IMR-90 (cell line): ENCODE measurements at regions not wholly inside any gene's neighbourhood (a gene's known extent, or its start where the extent isn't known, plus 50 kb on each side); places are given as distances from the start of the nearest gene placed in this dataset.

Source experiments
- ATAC-seq: fragments of 200-7000 bp; cut with Tn5 transposase; 2 replicates; pipeline ENCODE4 v1.9.1; 2020; ENCODE audit warnings: low read depth, mild to moderate bottlenecking, moderate library complexity
- BruUV-seq: library from RNA; stranded (reverse); fragments of 400-500 nt; replicated peaks from 2 replicates; lab custom pipeline; 2021; lab: Mats Ljungman, UMichigan
- CTCF ChIA-PET: fragments of 300-600 bp; formaldehyde crosslinking; extraction: SDS; loops from one replicate; lab custom pipeline; 2021; ENCODE audit warnings: antibody characterized with exemption; lab: Yijun Ruan, JAX
- POLR2A ChIA-PET: fragments of 300-600 bp; sonication (Branson Sonifier 250); formaldehyde crosslinking; loops from one replicate; lab custom pipeline; 2022; ENCODE audit warnings: antibody characterized with exemption; ENCODE audit not compliant: unreplicated experiment; lab: Charles Lee
- DNase-seq: peaks from one replicate; pipeline ENCODE4 v3.0.0; 2013
- H2AFZ ChIP-seq: replicated peaks from 2 replicates; pipeline ENCODE3; 2013; ENCODE audit warnings: low read length, mild to moderate bottlenecking; ENCODE audit not compliant: poor library complexity
- H2AK5ac ChIP-seq: 2 replicates; pipeline ENCODE4 v1.6.1; 2013; ENCODE audit warnings: low read depth, low read length, inconsistent platforms
- H2AK9ac ChIP-seq: replicated peaks from 2 replicates; pipeline ENCODE3; 2013; ENCODE audit warnings: mild to moderate bottlenecking, low read depth, low read length, moderate library complexity; ENCODE audit not compliant: poor library complexity
- H2BK120ac ChIP-seq: 2 replicates; pipeline ENCODE4 v1.6.1; 2013; ENCODE audit warnings: low read depth, low read length, inconsistent platforms
- H2BK15ac ChIP-seq: 3 replicates; pipeline ENCODE4 v1.6.1; 2013; ENCODE audit warnings: low read depth, low read length, inconsistent platforms
- H2BK20ac ChIP-seq: 2 replicates; pipeline ENCODE4 v1.6.1; 2013; ENCODE audit warnings: low read depth, mild to moderate bottlenecking, inconsistent platforms, low read length, moderate library complexity
- H2BK5ac ChIP-seq: 2 replicates; pipeline ENCODE4 v1.6.1; 2013; ENCODE audit warnings: mild to moderate bottlenecking, low read depth, low read length, inconsistent platforms; ENCODE audit not compliant: poor library complexity, severe bottlenecking
- H3K14ac ChIP-seq: replicated peaks from 2 replicates; pipeline ENCODE4 v1.6.1; 2013; ENCODE audit warnings: low read depth, low read length, inconsistent platforms
- H3K18ac ChIP-seq: 2 replicates; pipeline ENCODE4 v1.6.1; 2013; ENCODE audit warnings: low read depth, low read length, control low read depth
- H3K23ac ChIP-seq: 2 replicates; pipeline ENCODE4 v1.6.1; 2013; ENCODE audit warnings: low read depth, low read length, inconsistent platforms
- H3K27ac ChIP-seq: 2 replicates; pipeline ENCODE4 v1.5.1; 2013; ENCODE audit warnings: mild to moderate bottlenecking, control low read depth, low read length; ENCODE audit not compliant: insufficient read depth
- H3K27me3 ChIP-seq: 2 replicates; pipeline ENCODE4 v1.6.1; 2013; ENCODE audit warnings: low read length; ENCODE audit not compliant: control insufficient read depth, insufficient read depth
- H3K36me3 ChIP-seq: 2 replicates; pipeline ENCODE4 v1.6.1; 2013; ENCODE audit warnings: low read length, mixed read lengths; ENCODE audit not compliant: control insufficient read depth, insufficient read depth
- H3K4ac ChIP-seq: 2 replicates; pipeline ENCODE4 v1.6.1; 2013; ENCODE audit warnings: low read depth, low read length, inconsistent platforms
- H3K4me1 ChIP-seq: 2 replicates; pipeline ENCODE4 v1.6.1; 2013; ENCODE audit warnings: low read length, mixed read lengths; ENCODE audit not compliant: control insufficient read depth, insufficient read depth
- H3K4me2 ChIP-seq: 2 replicates; pipeline ENCODE4 v1.6.1; 2013; ENCODE audit warnings: low read depth, mild to moderate bottlenecking, control low read depth, low read length, moderate library complexity
- H3K4me3 ChIP-seq: 2 replicates; pipeline ENCODE4 v1.5.1; 2013; ENCODE audit warnings: low read depth, mild to moderate bottlenecking, control low read depth, low read length, moderate library complexity; ENCODE audit not compliant: insufficient read depth
- H3K56ac ChIP-seq: 2 replicates; pipeline ENCODE4 v1.6.1; 2013; ENCODE audit warnings: low read length, inconsistent platforms; ENCODE audit not compliant: insufficient read depth; ENCODE audit errors: extremely low read depth
- H3K79me1 ChIP-seq, 2 experiments: 2 replicates each; pipeline ENCODE4 v1.6.1; 2013; ENCODE audit warnings: low read length in 2 of 2, inconsistent platforms in 1 of 2, low read depth in 1 of 2
- H3K9ac ChIP-seq: 2 replicates; pipeline ENCODE4 v1.6.1; 2013; ENCODE audit warnings: low read depth, low read length, control low read depth
- H3K9me1 ChIP-seq: 2 replicates; pipeline ENCODE4 v1.6.1; 2013; ENCODE audit warnings: low read length, inconsistent platforms; ENCODE audit not compliant: insufficient read depth
- H3K9me3 ChIP-seq: 2 replicates; pipeline ENCODE4 v1.6.1; 2013; ENCODE audit warnings: low read length; ENCODE audit not compliant: control insufficient read depth, insufficient read depth
- H4K20me1 ChIP-seq: 2 replicates; pipeline ENCODE4 v1.6.1; 2013; ENCODE audit warnings: low read length, inconsistent platforms; ENCODE audit not compliant: insufficient read depth
- H4K5ac ChIP-seq: 2 replicates; pipeline ENCODE4 v1.6.1; 2013; ENCODE audit warnings: mild to moderate bottlenecking, low read depth, low read length, control low read depth
- H4K8ac ChIP-seq, 2 experiments: 2 replicates each; pipeline ENCODE4 v1.6.1; 2013; ENCODE audit warnings: low read depth in 2 of 2, low read length in 2 of 2, control low read depth in 1 of 2, inconsistent platforms in 1 of 2
- H4K91ac ChIP-seq: 2 replicates; pipeline ENCODE4 v1.6.1; 2013; ENCODE audit warnings: low read depth, low read length, inconsistent platforms; ENCODE audit not compliant: insufficient read depth
- BHLHE40 ChIP-seq: fragments of 150-350 bp; IDR thresholded peaks from 2 replicates; pipeline ENCODE4 v1.6.1; 2016; ENCODE audit warnings: mild to moderate bottlenecking, low read depth, low read length
- CEBPB ChIP-seq: IDR thresholded peaks from 2 replicates; pipeline ENCODE4 v1.6.1; 2012; ENCODE audit warnings: low read depth, low read length, improper control_type of control experiment
- CHD1 ChIP-seq: IDR thresholded peaks from 2 replicates; pipeline ENCODE4 v1.6.1; 2012; ENCODE audit warnings: low read depth, low read length, improper control_type of control experiment
- FOS ChIP-seq: fragments of 150-350 bp; IDR thresholded peaks from 2 replicates; pipeline ENCODE4 v1.6.1; 2016; ENCODE audit warnings: low read depth, low read length
- MAFK ChIP-seq: IDR thresholded peaks from 2 replicates; pipeline ENCODE4 v1.6.1; 2012; ENCODE audit warnings: low read depth, low read length, improper control_type of control experiment
- MAZ ChIP-seq: IDR thresholded peaks from 2 replicates; pipeline ENCODE4 v1.6.1; 2012; ENCODE audit warnings: low read depth, mild to moderate bottlenecking, low read length, improper control_type of control experiment, moderate library complexity, borderline replicate concordance
- MXI1 ChIP-seq: IDR thresholded peaks from 2 replicates; pipeline ENCODE4 v1.6.1; 2012; ENCODE audit warnings: low read depth, mild to moderate bottlenecking, low read length, moderate library complexity, borderline replicate concordance
- NFE2L2 ChIP-seq: fragments of 150-350 bp; IDR thresholded peaks from 2 replicates; pipeline ENCODE4 v1.6.1; 2016; ENCODE audit warnings: low read depth, mild to moderate bottlenecking, low read length
- POLR2A ChIP-seq: IDR thresholded peaks from 2 replicates; pipeline ENCODE4 v1.6.1; 2012; ENCODE audit warnings: mild to moderate bottlenecking, low read depth, low read length
- RAD21 ChIP-seq: IDR thresholded peaks from 2 replicates; pipeline ENCODE4 v1.6.1; 2012; ENCODE audit warnings: low read length, improper control_type of control experiment
- RCOR1 ChIP-seq: IDR thresholded peaks from 2 replicates; pipeline ENCODE4 v1.6.1; 2012; ENCODE audit warnings: mild to moderate bottlenecking, low read length, improper control_type of control experiment; ENCODE audit not compliant: insufficient replicate concordance
- RFX5 ChIP-seq: IDR thresholded peaks from 2 replicates; pipeline ENCODE4 v1.8.0; 2012; ENCODE audit warnings: low read depth, mild to moderate bottlenecking, low read length, moderate library complexity
- SMC3 ChIP-seq: fragments of 150-350 bp; IDR thresholded peaks from 2 replicates; pipeline ENCODE4 v1.6.1; 2016; ENCODE audit warnings: low read depth, mild to moderate bottlenecking, antibody characterized with exemption, low read length, moderate library complexity
- WGBS, 2 experiments: methylation state at CpG; one replicate each; pipeline versions ENCODE4 v1.1.5 to v1.1.7; 2013; ENCODE audit warnings: missing lambda C conversion rate in 2 of 2; ENCODE audit not compliant: insufficient read length in 1 of 2; ENCODE audit errors: extremely low coverage in 2 of 2; 5-methylcytosine and 5-hydroxymethylcytosine counted together
- dilution Hi-C: fragments of 300-500 bp; cut with HindIII; formaldehyde crosslinking; loops from one replicate; pipeline ENCODE4 v1.14.3; 2018; ENCODE audit warnings: low sequenced_read_pairs; ENCODE audit not compliant: unreplicated experiment
- in situ Hi-C: fragments of 300-500 bp; cut with MboI; formaldehyde crosslinking; loops from 3 replicates; pipeline ENCODE4 v1.14.3; 2019; ENCODE audit warnings: low sequenced_read_pairs, inconsistent platforms, mixed read lengths
- intact Hi-C: fragments of 100-400 bp; cut with micrococcal nuclease; formaldehyde crosslinking; loops from 2 replicates; pipeline ENCODE4 v1.10.0; 2022
- TF ChIP-seq, protein P1 (sequence below): fragments of 150-350 bp; IDR thresholded peaks from 2 replicates; pipeline ENCODE4 v1.6.1; 2016; ENCODE audit warnings: low read depth, mild to moderate bottlenecking, low read length, moderate library complexity, borderline replicate concordance
- TF ChIP-seq, protein P2 (sequence below): conservative IDR thresholded peaks from 2 replicates; pipeline ENCODE4 v1.5.1; 2012; ENCODE audit warnings: mild to moderate bottlenecking, low read depth, low read length, improper control_type of control experiment
- TF ChIP-seq, protein P3 (sequence below): fragments of 150-350 bp; IDR thresholded peaks from 2 replicates; pipeline ENCODE4 v1.6.1; 2017; ENCODE audit warnings: mild to moderate bottlenecking, antibody characterized with exemption, low read length, low read depth

DNA sequence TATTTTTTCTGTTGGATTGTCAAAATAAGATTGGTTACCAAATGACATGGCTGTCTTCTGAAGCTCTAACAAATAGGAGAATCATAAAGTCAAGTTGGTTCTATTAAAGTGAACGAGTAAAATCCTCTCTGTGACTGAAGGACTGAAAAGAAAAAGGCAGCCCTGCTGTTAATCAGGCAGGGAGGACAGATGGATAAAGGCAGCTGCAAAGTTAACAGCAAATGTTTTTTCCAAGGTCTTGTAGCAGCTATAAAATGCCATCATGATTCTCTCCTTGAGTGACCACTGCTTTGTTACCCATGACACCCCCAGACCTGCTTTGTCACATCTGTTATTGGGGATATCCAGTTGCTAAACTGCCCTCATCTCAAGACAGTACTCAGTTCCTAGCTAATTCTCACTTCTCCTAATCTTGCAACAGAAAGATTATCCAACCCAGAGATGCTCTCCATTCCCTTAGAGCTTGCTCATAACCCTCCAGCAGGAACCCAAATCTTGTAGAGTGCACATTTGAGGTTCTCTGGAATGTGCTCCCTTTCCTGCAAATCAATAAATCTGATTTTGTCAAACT, 89.7 kb upstream of the PARP8 start:
- TF ChIP-seq NFE2L2: no peak
- no peak for TF ChIP-seq MXI1
- TF ChIP-seq FOS: no peak
- TF ChIP-seq, protein P1, sequence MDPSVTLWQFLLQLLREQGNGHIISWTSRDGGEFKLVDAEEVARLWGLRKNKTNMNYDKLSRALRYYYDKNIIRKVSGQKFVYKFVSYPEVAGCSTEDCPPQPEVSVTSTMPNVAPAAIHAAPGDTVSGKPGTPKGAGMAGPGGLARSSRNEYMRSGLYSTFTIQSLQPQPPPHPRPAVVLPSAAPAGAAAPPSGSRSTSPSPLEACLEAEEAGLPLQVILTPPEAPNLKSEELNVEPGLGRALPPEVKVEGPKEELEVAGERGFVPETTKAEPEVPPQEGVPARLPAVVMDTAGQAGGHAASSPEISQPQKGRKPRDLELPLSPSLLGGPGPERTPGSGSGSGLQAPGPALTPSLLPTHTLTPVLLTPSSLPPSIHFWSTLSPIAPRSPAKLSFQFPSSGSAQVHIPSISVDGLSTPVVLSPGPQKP: no peak
- no peak for TF ChIP-seq BHLHE40
- TF ChIP-seq RFX5: no peak
- no peak for TF ChIP-seq RAD21
- no peak for TF ChIP-seq CEBPB
- TF ChIP-seq SMC3: no peak
- no peak for TF ChIP-seq MAFK
- TF ChIP-seq, protein P2, sequence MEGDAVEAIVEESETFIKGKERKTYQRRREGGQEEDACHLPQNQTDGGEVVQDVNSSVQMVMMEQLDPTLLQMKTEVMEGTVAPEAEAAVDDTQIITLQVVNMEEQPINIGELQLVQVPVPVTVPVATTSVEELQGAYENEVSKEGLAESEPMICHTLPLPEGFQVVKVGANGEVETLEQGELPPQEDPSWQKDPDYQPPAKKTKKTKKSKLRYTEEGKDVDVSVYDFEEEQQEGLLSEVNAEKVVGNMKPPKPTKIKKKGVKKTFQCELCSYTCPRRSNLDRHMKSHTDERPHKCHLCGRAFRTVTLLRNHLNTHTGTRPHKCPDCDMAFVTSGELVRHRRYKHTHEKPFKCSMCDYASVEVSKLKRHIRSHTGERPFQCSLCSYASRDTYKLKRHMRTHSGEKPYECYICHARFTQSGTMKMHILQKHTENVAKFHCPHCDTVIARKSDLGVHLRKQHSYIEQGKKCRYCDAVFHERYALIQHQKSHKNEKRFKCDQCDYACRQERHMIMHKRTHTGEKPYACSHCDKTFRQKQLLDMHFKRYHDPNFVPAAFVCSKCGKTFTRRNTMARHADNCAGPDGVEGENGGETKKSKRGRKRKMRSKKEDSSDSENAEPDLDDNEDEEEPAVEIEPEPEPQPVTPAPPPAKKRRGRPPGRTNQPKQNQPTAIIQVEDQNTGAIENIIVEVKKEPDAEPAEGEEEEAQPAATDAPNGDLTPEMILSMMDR: no peak
- TF ChIP-seq RCOR1: no peak
- TF ChIP-seq CHD1: no peak
- TF ChIP-seq, protein P3, sequence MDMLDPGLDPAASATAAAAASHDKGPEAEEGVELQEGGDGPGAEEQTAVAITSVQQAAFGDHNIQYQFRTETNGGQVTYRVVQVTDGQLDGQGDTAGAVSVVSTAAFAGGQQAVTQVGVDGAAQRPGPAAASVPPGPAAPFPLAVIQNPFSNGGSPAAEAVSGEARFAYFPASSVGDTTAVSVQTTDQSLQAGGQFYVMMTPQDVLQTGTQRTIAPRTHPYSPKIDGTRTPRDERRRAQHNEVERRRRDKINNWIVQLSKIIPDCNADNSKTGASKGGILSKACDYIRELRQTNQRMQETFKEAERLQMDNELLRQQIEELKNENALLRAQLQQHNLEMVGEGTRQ: no peak
- no peak for TF ChIP-seq MAZ
- TF ChIP-seq POLR2A: no peak
- no peak overlapping the region for H3K14ac ChIP-seq
- BruUV-seq: no TSS peak
- H4K8ac ChIP-seq: no peak overlapping the region
- CTCF ChIA-PET: no interaction called here
- H3K9ac ChIP-seq: no peak overlapping the region
- no peak overlapping the region for H2BK15ac ChIP-seq
- H3K9me3 ChIP-seq: no peaks in the 10 kb centered on the region
- no peak overlapping the region for H2AK5ac ChIP-seq
- H3K27ac ChIP-seq: no peak overlapping the region
- H4K5ac ChIP-seq: no peak overlapping the region
- H3K4me1 ChIP-seq: no peaks in the 10 kb centered on the region
- DNase-seq (no peak), ATAC-seq (no peak)
- no peak overlapping the region for H2BK120ac ChIP-seq
- no peak overlapping the region for H3K4me2 ChIP-seq
- no peaks in the 10 kb centered on the region for H3K27me3 ChIP-seq
- no peak overlapping the region for H2AK9ac ChIP-seq
- no peak overlapping the region for H4K91ac ChIP-seq
- dilution Hi-C loops: no loop called here
- H3K4me3 ChIP-seq: no peak overlapping the region
- POLR2A ChIA-PET: interaction anchor here (0.6 kb wide), 1 partner anchor 91 kb away, joined by 3 read pairs; no protein-coding TSS in a partner anchor
- WGBS, 2 experiments: 20% methylated on average over 1 of the region's 1 CpG; no CpG with 5 or more reads in 1 of the 2 experiments
- no peak overlapping the region for H2BK5ac ChIP-seq
- no peak overlapping the region for H2AFZ ChIP-seq
- no peak overlapping the region for H3K18ac ChIP-seq
- H4K20me1 ChIP-seq: no peaks in the 10 kb centered on the region
- intact Hi-C loops: no loop called here
- H3K4ac ChIP-seq: no peak overlapping the region
- H3K23ac ChIP-seq: no peak overlapping the region
- no peak overlapping the region for H3K56ac ChIP-seq
- H2BK20ac ChIP-seq: peak overlapping the region; percentile 35; the same call in 1 of the 2 replicates
- H3K79me1 ChIP-seq: no peaks in the 10 kb centered on the region
- in situ Hi-C loops: no loop called here
- H3K36me3 ChIP-seq: no peaks in the 10 kb centered on the region
- H3K9me1 ChIP-seq: no peaks in the 10 kb centered on the region
